ENCODE measurements at regions not wholly inside any gene's neighbourhood (a gene's known extent, or its start where the extent isn't known, plus 50 kb on each side); places are given as distances from the start of the nearest gene placed in this dataset.

DNA sequence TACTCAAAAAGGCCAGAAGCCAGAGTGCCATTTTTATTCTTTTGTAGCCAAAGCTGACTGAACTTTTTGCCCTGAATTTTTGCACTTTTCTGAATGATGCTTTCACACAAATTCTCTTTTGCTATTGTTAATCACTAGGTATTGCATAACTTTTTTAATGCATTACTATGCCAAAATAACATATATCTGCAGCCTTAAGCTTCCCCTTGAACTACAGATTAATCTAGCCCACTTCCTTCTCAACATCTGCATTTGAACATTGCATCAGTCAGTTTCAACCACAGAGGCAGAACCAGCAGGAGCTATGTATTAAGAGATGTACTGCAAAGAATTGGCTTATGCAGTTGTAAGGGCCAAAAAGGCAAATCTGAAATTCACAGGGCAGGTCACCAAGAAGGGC, 197.6 kb upstream of the GYPA start:
- CTCF ChIA-PET = no interaction called here
- ATAC-seq = no peak
- no peaks in the 10 kb centered on the region for H3K4me1 ChIP-seq
- no peak overlapping the region for H3K4me2 ChIP-seq
- DNase-seq (ENCODE audit: low read depth in 1 of 2, low spot score in 1 of 2) = no peak
- H3K4me3 ChIP-seq = no peak overlapping the region
- no peak for TF ChIP-seq SREBF2 (IDR thresholded peaks at IDR 0.05)
- no peak for TF ChIP-seq HEYL (CRISPR knock-in tag; IDR thresholded peaks at IDR 0.05)
- TF ChIP-seq JUN (IDR thresholded peaks at IDR 0.05) = no peak
- no peak for TF ChIP-seq FOSB (CRISPR knock-in tag; IDR thresholded peaks at IDR 0.05)
- TF ChIP-seq NPAS2 (CRISPR knock-in tag; IDR thresholded peaks at IDR 0.05; ENCODE audit: borderline replicate concordance) = no peak
- TF ChIP-seq ZNF302 (CRISPR knock-in tag; IDR thresholded peaks at IDR 0.05) = no peak
- TF ChIP-seq RFX5 (IDR thresholded peaks at IDR 0.05) = no peak
- no peak for TF ChIP-seq EHMT2 (IDR thresholded peaks at IDR 0.05; ENCODE audit: low read depth)
- TF ChIP-seq RAD21 (conservative IDR thresholded peaks at IDR 0.05 in 1 of 2, IDR thresholded peaks at IDR 0.05 in 1 of 2) = no peak
- TF ChIP-seq, protein P1, sequence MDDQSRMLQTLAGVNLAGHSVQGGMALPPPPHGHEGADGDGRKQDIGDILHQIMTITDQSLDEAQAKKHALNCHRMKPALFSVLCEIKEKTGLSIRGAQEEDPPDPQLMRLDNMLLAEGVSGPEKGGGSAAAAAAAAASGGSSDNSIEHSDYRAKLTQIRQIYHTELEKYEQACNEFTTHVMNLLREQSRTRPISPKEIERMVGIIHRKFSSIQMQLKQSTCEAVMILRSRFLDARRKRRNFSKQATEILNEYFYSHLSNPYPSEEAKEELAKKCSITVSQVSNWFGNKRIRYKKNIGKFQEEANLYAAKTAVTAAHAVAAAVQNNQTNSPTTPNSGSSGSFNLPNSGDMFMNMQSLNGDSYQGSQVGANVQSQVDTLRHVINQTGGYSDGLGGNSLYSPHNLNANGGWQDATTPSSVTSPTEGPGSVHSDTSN (IDR thresholded peaks at IDR 0.05) = no peak
- TF ChIP-seq, protein P2, sequence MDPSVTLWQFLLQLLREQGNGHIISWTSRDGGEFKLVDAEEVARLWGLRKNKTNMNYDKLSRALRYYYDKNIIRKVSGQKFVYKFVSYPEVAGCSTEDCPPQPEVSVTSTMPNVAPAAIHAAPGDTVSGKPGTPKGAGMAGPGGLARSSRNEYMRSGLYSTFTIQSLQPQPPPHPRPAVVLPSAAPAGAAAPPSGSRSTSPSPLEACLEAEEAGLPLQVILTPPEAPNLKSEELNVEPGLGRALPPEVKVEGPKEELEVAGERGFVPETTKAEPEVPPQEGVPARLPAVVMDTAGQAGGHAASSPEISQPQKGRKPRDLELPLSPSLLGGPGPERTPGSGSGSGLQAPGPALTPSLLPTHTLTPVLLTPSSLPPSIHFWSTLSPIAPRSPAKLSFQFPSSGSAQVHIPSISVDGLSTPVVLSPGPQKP (IDR thresholded peaks at IDR 0.05; ENCODE audit: low read depth, low read length) = no peak
- TF ChIP-seq MAFK (IDR thresholded peaks at IDR 0.05; ENCODE audit: partially characterized antibody) = no peak
- TF ChIP-seq SMC3 (IDR thresholded peaks at IDR 0.05) = no peak
- TF ChIP-seq HOXA7 (CRISPR knock-in tag; IDR thresholded peaks at IDR 0.05) = no peak
- TF ChIP-seq POLR2A (IDR thresholded peaks at IDR 0.05; ENCODE audit: low read length) = no peak
- no peak for TF ChIP-seq BHLHE40 (IDR thresholded peaks at IDR 0.05; ENCODE audit: low read depth, low read length)
- no peak for TF ChIP-seq EHF (CRISPR knock-in tag; IDR thresholded peaks at IDR 0.05)
- no peaks in the 10 kb centered on the region for H3K9me3 ChIP-seq
- no peak for FAIRE-seq
- H3K27ac ChIP-seq = no peak overlapping the region
- POLR2A ChIA-PET = no interaction called here

DNA sequence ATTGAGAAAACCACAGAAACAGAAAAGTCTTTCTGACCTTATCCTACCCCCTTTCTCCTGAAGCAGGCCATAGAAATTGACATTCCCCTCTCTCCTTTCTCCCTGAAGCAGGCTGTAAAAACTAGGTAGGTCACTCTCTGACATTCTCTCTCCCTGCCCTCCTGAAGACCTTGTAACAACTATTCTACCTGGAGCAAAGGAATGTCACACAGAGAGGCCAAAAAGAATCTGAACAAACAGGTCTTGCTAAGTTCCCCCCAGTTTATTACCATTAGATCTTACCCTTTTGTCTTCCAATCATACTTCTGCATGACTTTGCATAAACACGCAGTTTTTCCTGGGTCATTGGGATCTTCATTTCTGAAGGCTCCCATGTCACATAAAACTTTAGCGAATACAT, 198.3 kb upstream of the GYPA start:
- DNase-seq (ENCODE audit: low read depth in 1 of 2, low spot score in 1 of 2) (no peak), ATAC-seq (no peak), FAIRE-seq (no peak)
- ChIA-PET POLR2A (no interaction called here), CTCF (no interaction called here)
- no peak overlapping the region for H3K4me3 ChIP-seq
- no peaks in the 10 kb centered on the region for H3K4me1 ChIP-seq
- no peaks in the 10 kb centered on the region for H3K9me3 ChIP-seq
- no peak for TF ChIP-seq MYC (IDR thresholded peaks at IDR 0.05; ENCODE audit: borderline replicate concordance, low read length)
- TF ChIP-seq ZSCAN20 (CRISPR knock-in tag; IDR thresholded peaks at IDR 0.05) = no peak
- TF ChIP-seq HOXB5 (CRISPR knock-in tag; IDR thresholded peaks at IDR 0.05) = no peak
- TF ChIP-seq CHD4 (IDR thresholded peaks at IDR 0.05; ENCODE audit: borderline replicate concordance) = no peak
- TF ChIP-seq ZNF302 (CRISPR knock-in tag; IDR thresholded peaks at IDR 0.05) = no peak
- no peak for TF ChIP-seq FOSB (CRISPR knock-in tag; IDR thresholded peaks at IDR 0.05)
- TF ChIP-seq, protein P3, sequence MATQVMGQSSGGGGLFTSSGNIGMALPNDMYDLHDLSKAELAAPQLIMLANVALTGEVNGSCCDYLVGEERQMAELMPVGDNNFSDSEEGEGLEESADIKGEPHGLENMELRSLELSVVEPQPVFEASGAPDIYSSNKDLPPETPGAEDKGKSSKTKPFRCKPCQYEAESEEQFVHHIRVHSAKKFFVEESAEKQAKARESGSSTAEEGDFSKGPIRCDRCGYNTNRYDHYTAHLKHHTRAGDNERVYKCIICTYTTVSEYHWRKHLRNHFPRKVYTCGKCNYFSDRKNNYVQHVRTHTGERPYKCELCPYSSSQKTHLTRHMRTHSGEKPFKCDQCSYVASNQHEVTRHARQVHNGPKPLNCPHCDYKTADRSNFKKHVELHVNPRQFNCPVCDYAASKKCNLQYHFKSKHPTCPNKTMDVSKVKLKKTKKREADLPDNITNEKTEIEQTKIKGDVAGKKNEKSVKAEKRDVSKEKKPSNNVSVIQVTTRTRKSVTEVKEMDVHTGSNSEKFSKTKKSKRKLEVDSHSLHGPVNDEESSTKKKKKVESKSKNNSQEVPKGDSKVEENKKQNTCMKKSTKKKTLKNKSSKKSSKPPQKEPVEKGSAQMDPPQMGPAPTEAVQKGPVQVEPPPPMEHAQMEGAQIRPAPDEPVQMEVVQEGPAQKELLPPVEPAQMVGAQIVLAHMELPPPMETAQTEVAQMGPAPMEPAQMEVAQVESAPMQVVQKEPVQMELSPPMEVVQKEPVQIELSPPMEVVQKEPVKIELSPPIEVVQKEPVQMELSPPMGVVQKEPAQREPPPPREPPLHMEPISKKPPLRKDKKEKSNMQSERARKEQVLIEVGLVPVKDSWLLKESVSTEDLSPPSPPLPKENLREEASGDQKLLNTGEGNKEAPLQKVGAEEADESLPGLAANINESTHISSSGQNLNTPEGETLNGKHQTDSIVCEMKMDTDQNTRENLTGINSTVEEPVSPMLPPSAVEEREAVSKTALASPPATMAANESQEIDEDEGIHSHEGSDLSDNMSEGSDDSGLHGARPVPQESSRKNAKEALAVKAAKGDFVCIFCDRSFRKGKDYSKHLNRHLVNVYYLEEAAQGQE (IDR thresholded peaks at IDR 0.05) = no peak
- no peak for TF ChIP-seq ESRRA (IDR thresholded peaks at IDR 0.05; ENCODE audit: borderline replicate concordance, low read length)
- no peak overlapping the region for H3K4me2 ChIP-seq
- H3K27ac ChIP-seq = no peak overlapping the region
- WGBS (ENCODE audit: missing lambda C conversion rate) = 80% methylated on average over 2 of the region's 2 CpGs

All from A549 (cell line).